HG03521 (cell line): ENCODE measurements at regions not wholly inside any gene's neighbourhood (a gene's known extent, or its start where the extent isn't known, plus 50 kb on each side); places are given as distances from the start of the nearest gene placed in this dataset.

Source experiments
- ATAC-seq: cut with Tn5 transposase; IDR thresholded peaks from one replicate; pipeline ENCODE4 v1.9.1; 2021; ENCODE audit warnings: mild to moderate bottlenecking, moderate library complexity; ENCODE audit not compliant: unreplicated experiment

DNA sequence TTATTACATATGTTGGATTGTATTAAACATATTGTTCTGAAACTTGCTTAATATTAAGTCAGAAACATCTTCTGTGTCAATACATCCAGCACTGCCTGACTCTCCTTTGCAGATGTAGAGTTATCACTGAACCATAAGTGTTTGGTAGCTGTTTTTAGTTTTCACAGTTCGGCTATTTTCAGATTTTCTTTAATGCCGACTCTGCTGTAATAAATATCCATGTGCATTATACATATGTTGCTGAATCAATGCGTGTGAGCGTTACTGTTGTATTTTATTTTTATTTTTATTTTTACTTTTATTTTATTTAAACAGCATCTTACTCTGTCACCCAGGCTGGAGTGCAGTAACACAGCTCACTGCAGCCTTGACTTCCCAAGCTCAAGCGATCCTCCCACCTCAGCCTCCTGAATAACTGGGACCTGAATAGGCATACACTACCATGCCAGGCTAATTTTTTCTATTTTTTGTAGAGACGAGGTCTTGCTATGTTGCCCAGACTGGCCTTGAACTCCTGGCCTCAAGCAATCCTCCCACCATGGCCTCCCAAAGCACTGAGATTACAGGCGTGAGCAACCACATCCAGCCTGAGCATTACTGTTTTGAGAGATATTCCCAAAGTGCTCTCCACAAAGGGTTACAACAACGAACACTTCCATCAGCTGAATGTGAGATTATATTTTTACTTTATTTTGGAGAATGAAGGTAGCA is 50.7 kb upstream of the NOCT start:
- ATAC-seq = no peak

DNA sequence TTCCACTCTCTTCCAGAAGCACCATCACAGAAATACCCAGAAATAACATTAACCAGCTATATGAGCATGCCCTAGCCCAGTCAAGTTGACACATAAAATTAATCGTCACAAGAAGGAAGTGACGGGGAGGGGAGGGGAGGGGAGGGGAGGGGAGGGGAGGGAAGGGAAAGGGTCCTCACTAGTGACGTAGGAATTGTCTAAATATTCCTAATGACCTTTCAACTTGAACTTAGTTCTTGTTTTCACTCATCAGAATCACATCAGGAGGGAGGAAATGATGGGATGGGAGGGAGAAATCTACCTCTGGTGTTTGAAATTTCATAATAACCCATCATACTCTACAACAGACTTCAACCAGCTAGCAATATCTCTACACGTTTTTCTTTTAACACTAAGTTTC is 52.2 kb upstream of the NOCT start:
- ATAC-seq = no peak

DNA sequence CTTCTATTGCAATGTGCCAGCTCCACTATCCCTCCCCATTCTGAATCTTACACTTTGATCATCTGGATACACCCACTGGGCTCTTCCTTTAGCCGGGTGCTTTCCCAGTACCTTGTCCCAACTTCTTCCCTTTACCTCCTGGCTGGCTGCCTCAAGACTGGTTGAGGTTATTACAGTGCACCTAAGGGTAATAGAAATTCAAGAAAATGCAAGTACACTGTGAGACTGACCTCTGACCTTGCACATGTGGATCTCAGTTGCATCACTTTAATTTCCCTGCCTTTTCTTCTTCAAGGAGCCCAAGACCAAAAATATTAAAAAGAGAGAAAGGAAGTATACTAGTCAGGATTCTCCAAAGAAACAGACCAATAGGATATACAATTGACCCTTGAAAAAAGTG is 53.9 kb upstream of the NOCT start:
- ATAC-seq = no peak

DNA sequence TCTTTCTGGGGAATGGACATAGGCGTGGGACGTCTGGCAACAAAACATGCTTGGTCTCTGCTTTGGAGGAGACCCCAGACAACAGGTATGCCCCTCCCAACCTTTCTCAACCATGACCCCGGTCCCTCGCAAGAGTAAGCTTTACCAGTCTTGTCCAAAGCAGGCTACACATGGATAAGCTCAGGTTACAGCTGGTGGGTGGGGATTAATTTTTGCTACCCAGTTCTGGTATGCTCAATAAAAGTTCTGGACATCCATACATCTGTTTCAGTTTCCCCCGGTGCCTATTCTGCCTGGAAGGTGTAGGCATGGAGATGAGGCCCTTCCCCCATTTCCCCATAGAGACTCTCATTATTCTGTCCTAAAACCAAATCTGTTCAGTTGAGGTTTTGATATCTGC is 54.5 kb upstream of the NOCT start:
- ATAC-seq = no peak

DNA sequence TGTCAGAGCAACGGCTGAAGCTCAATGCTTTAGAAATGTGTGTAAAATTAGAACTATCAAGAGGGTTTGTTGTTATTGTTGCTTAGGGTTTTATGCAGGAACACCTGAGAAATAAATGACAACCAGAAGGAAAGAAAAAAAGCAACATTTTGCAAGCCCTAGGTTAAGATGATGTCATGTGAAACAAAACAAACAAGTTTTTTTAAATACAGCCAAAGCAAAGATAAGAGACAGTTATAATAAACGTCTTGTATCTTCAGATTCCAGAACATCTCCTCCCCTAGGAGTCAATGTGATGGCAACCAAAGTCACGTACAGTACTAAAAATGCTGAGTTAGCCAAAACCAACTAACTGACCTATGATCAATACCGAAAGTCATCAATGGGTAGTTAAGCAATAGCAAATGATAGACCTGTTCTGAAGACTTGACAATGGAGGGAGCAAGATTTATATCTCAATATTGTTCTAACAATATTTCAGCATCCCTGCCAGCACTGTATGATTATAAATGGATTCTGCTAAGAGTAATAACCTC is 55.3 kb upstream of the NOCT start:
- ATAC-seq = no peak

DNA sequence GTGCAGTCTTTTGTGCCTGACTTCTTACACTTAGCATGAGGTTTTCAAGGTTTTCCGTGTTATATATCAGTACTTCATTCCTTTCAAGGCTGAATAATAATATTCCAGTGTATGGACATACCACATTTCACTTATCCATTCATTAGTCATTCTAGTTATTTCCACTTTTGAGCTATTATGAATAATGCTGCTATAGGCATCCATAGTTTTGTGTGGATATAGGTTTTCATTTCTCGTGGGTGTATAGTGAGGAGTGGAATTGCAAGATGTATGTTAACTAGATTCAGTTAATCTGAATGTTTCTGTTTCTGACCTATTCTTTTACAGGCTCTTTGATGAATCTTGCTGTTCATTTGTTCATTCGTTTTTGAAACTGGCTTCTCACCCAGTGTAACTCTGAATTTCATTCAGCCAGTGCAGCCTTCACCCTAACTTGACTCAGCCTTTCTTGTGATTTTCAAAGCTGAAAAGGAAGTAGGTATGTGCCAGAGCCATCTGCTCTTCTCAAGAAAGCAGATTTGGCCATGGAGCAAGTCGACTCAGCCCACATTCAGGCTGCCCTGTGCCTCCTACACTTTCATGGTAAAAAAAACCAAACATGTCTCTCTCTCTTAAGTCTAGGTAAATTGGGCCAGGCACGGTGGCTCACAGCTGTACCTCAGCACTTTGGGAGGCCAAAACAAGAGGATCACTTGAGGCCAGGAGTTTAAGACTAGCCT is 56.3 kb upstream of the NOCT start:
- ATAC-seq = no peak

DNA sequence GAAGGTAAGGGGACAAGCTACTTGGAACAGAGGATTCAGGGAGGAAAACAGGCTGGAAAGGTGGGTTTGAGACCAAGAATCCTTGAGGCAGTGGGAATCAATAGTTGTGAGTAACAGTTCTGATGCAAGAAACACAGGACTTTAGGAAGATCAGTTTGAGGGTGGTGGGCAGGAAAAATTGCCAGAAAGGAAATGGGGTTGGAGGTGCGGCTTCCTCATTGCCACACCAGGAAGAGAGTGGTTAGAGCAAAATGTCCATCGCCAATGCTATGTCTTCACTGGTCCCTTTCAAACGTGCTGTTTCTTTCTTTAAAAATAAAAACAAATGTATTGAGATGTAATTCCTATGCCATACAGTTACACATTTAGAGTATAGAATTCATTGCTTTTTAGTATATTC is 57.1 kb upstream of the NOCT start:
- no peak for ATAC-seq

DNA sequence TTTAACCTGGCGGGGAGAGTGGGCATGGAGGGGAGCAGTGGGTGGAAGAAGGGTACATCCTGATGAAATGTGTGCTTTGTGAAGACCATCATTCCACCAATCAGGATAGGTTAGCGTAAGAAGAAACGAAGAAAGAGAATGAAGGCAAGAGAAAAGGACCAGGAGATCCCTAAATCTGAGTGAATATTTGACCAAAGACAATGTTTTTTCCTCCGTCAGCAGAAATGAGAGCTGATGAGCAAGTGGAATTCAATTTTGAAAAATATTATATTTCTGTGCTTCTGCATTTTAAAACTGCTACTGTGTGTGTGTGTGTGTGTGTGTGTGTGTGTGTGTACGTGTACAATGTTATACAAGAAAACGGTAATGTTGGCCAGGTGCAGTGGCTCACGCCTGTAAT is 58.3 kb upstream of the NOCT start:
- ATAC-seq = no peak

DNA sequence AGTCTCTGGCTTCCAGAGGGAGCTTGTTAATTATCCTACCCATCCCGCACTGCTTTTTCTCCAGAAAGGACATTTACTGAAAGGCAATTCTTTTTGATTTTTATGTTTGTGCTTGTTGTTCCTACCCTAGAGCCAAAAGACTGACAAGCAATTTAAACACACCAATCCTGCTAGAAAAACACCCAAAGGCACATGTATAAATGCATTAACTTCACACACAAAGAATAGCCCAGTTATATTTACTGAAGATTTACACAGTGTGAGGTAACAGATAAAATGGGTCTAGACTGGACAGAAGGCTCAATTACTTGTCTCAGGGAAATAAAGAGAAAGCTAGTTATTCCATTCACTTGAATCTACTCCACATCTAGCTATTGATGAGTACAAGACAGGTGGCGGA is 61.2 kb upstream of the NOCT start:
- no peak for ATAC-seq

DNA sequence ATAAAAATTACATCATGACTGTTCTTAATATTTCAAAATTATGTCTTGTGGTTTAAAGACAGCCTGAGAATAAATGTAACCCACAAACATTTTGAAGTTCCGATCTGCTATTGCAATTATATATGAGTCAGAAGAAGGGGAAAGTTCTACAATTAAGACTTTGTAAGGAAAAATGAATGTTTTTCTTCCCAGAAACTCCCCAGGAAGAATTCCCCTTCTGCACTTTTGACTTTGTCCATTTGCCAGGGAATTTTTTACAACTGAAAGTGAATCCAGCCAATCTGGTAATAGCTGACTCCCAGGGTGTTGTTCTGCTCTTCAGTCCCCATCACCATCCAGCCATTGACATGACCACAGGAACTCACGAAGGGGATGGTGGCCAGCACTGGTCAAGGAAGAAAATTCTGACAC is 61.6 kb upstream of the NOCT start:
- no peak for ATAC-seq

DNA sequence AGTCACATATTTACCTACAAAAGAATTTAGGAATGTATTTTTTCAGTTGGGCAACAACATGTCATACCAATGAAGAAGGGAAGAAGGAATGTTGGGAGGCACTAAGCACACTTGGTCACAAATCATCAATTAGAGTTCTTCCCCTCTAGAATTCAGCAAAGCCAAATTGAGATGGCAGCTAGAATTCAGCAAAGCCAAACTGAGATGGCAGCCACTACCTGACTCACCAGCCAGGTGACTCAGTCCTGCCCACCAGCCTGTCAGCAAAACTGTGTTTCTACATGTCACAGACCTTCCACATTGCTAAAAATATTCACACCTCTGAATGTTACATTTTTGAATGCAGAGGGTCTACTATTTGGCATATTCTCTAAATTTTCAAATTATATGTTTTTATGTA is 63.2 kb upstream of the NOCT start:
- no peak for ATAC-seq

DNA sequence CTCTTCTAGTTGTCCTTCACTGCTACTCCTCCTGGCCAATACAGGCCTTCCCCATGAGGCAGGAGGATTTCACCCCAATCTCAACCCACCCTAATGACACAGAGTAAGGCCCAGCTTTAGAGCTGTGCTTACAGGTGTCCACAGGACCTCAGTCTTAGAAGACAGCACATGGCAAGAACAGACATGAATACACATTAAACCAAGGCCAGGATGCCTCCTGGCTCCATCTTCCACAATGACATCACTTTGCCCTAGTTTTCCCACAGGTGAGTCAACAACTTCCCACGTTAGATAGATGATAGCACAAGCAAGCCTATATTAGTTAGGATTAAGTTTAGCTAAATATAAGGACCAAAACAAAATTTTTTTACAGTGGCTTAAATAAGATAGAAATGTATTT is 63.8 kb upstream of the NOCT start:
- no peak for ATAC-seq

DNA sequence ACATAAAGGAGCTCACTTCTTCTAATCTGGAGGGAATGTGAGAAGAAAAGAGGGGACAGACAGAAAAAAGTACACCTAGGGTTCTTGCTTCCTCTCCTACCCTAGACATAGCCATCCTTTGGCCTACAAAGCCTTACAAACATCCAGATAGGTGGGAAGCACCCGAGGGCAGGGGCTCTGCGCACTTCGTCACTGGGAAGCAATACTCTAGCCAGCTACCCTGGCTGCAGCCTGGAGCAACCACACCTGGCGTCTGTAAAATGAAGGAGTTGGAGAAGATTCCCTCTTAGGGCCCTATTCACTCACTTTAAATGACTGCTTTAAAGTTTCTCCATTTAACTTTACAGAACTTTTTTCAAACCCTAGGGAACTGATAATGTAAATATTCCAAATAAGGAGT is 65.7 kb upstream of the NOCT start:
- no peak for ATAC-seq

DNA sequence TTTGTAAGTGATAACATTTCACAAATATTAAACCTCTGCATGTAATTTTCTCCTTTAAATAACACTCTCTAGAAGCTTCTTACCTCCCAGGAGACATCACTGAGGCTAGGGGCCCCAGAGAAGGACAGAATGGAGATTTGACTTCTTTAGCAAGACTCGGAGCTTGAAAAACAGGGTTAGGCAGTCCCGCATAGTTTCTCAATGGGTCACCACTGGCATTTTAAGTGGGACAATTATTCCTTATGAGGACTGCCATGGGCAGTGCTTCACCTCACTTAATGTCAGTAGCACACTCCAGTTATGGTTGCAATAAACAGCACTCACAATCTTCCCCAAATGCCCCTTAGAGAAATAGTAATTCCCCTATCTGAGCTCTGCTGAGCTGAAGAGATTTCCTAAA is 66.7 kb upstream of the NOCT start:
- no peak for ATAC-seq

DNA sequence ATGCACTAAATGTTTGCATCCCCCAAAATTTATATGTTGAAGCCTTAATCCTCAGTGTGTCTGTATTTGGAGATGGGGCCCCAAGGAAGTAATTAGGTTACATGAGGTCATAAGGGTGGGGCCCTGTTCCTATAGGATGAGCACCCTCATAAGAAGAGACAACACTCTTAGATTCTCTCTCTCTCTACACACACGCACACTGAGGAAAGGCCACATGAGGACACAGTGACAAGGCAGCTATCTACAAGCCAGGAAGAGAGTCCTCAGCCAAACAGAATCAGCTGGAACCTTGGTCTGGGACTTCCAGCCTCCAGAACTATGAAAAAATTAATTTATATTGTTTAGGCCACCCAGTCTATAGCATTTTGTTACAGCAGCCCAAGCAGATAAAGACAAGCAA is 69.3 kb upstream of the NOCT start:
- no peak for ATAC-seq

DNA sequence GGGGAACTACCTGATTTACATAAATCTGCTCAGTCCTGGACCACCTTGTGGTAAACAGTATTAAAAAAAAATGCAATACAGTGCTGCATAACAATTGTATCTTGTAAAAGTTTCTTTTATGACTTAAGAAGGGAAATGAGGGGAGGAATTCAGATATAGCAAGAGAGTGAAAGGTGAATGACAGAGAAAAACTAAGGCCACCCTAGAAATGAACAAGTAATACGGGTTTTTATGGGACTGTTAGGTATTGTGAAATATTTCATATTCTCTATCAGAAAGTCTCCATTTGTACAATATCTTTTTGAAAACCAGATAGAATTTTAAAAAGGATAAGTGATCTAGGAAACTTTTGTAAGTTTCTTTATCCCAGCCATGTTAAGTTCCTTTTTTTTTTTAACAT is 69.7 kb upstream of the NOCT start:
- ATAC-seq = no peak

DNA sequence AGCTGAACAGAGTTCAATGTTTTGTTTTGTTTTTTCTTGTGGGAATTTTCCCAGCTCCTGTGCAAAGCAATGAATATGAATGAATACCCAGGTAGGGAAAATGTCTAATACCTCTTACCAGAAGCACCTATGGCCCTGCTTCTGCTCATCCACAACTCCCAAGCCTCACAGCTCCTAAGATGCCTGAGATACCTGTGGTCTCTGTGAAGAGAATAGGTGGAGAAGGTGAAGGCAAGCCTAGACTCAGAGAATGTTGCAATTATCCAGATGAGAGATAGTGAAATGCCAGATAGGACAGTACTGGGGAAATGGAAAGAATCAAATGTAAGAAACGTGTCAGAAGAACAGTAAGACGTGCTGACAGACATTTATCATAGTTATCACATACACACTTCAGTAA is 70.2 kb upstream of the NOCT start:
- no peak for ATAC-seq

DNA sequence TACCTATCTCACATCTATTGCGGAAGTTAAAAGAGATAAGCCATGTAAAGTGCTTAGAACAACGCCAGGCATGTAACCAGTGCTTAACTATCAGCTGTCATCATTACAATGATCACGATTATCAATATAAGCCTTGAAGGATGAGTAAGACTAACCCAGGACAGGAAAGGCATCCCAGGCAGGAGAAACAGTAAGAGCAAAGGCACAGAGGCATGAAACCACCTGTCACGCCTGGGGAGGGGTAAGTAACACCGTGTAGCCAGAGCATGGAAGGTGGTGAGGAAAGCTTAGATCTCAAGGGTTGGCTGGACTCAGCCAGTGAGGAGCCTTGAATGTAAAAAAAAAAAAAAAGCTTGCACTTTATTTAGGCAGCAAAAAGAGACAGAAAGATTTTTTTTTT is 71.7 kb upstream of the NOCT start:
- ATAC-seq = no peak

DNA sequence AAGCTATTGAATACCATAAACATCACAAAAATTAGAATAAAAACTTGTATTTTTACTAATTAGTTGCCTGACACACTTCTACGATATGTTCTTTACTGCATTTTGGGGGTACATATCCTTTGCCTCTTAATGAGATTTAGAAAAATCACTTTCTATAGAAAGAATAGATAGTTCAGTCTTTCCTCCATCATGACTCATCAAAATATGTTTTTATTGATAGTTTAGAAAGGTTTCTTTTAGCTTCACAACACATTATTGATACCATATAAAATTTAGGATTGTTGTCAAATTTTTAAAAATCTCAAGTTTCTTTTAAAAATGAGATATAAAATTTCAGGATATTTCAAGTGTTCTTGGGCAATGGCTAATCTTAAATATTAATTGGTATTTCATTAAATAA is 74.5 kb upstream of the NOCT start:
- no peak for ATAC-seq

DNA sequence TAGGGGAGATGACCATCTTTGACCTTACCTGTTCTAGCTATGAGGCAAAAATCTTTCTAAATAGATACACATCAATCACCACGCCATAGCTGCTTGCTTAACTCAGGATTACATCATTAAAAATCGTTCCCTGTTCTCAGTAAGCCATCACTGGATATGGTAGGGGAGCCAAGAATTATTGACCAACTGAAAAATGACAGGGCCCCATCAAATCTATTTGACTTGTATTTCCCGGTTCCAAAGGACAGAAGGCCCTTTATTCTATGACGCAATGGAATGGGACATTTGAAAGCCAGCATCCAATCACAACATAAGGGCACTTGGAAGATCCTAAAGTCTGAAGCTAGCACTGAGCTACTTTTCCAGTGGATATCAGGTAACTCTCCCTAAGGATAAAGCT is 75.6 kb upstream of the NOCT start:
- ATAC-seq = no peak

DNA sequence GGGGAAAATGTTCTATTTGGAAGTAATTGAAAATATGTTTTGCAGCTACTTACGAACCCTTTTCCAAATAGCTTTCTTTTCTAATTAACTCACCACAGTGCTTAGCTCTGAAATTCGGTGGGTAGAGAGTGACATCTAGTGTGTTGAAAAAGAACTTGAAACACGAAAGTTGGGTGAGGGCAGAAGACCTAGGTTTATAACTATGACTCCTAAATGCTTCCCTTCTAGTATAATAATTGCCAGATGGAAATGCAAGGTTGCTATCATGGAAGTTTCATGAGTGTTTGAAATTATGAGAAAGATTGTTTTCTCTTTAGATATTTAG is 77.3 kb upstream of the NOCT start:
- no peak for ATAC-seq

DNA sequence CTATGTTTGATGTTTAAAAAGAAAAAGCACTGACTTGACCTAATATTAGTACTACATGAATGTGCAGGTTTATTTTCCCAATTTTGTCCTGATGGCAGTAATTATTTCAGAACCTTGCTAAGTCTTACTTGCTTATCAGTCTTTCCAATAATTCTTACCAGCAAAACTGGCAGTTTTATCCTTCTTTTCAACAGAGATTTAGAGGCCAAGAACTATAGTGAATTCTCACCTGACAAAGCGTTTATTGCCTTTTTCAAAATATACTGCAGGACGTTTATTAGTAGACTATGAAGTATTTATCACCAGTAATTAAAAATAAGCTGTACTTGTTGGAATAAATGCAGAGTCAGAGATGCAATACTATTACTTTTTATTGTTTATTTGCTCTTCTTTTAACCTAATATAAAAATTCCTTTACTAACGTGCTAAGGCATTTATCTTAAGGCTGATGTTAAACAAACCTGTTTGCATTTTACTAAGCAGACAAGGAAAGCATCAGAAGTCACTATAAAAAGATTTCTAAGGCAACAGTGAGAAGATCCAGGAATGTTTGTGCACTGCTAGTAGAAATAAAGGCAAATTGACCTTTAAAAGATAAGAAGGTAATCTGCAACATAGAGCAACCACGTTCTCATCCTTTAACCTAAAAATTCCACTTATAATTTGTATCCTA is 80.3 kb upstream of the NOCT start:
- no peak for ATAC-seq
